Breast epithelium (tissue), 4 donors: ENCODE measurements at regions not wholly inside any gene's neighbourhood (a gene's known extent, or its start where the extent isn't known, plus 50 kb on each side); places are given as distances from the start of the nearest gene placed in this dataset.

Experiments
- DNase-seq, 2 donors: peaks; one replicate each; pipeline ENCODE4 v3.0.0-alpha.2; 2019; ENCODE audit warnings: low spot score in 2 of 2
- H3K27ac ChIP-seq, 2 donors: fragments of 200-600 bp; sonication (generic) in 1 of 2; one replicate each; pipeline ENCODE4 v1.5.1; 2016 to 2019; ENCODE audit warnings: mild to moderate bottlenecking in 1 of 2
- H3K27me3 ChIP-seq, 2 donors: fragments of 200-600 bp; sonication (generic) in 1 of 2; one replicate each; pipeline versions ENCODE4 v1.5.1 to v1.6.0; 2017 to 2019; ENCODE audit warnings: control low read depth in 1 of 2, mild to moderate bottlenecking in 1 of 2
- H3K36me3 ChIP-seq: fragments of 200-600 bp; one replicate; pipeline ENCODE4 v1.5.1; 2019
- H3K4me1 ChIP-seq, 2 donors: fragments of 200-600 bp; sonication (generic); one replicate each; pipeline ENCODE4 v1.5.1; 2016 to 2019; ENCODE audit warnings: control low read depth in 1 of 2
- H3K4me3 ChIP-seq, 3 donors: fragments of 200-600 bp; sonication (generic); 1 replicate in 2 of 3; 2 replicates in 1 of 3; pipeline ENCODE4 v1.5.1; 2016 to 2019; ENCODE audit warnings: mild to moderate bottlenecking in 3 of 3, moderate library complexity in 2 of 3
- H3K9me3 ChIP-seq, 2 donors: fragments of 200-600 bp; sonication (generic) in 1 of 2; one replicate each; pipeline ENCODE4 v1.5.1; 2016 to 2019; ENCODE audit warnings: control low read depth in 1 of 2
- POLR2A ChIP-seq: fragments of 450-650 bp; IDR thresholded peaks from one replicate; pipeline ENCODE4 v1.6.1; 2016; ENCODE audit warnings: antibody characterized with exemption, mild to moderate bottlenecking, moderate library complexity
- POLR2AphosphoS5 ChIP-seq, 3 donors: sonication (generic); formaldehyde crosslinking; IDR thresholded peaks; one replicate each; pipeline ENCODE4 v1.6.1; 2017; ENCODE audit warnings: antibody characterized with exemption in 3 of 3
- intact Hi-C: fragments of 100-400 bp; cut with DNase I; formaldehyde crosslinking; loops from one replicate; pipeline ENCODE4 v1.15.1; 2023; ENCODE audit warnings: low total_unique reads
- TF ChIP-seq, protein P1 (sequence below), 3 donors: fragments of 450-650 bp; IDR thresholded peaks; one replicate each; pipeline ENCODE4 v1.5.1; 2016 to 2017; ENCODE audit warnings: antibody characterized with exemption in 3 of 3, mild to moderate bottlenecking in 3 of 3, moderate library complexity in 3 of 3

DNA sequence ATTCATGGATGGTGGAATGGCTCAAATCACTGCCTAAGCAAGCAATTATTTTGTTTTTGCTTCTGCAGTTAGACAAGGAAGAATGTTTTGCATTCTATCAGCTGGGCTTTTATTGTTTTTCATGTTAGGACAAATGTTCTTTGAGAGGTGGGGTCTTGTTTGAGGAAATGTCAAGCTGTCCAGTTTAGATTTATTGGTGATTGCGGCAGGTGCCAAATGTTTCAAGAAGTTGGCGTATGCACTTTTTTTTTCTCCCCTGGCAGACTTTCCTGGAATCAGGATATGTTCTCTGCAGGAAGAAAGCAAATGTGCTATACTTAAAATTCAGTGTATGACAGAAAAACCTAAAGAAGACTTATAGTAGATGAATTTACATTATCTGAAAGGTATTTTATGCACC is 81.0 kb upstream of the JAG1 start:
- intact Hi-C loops, result no loop called here
- TF ChIP-seq POLR2AphosphoS5 (IDR thresholded peaks at IDR 0.05) (no peak), POLR2A (no peak)
- TF ChIP-seq, protein P1, sequence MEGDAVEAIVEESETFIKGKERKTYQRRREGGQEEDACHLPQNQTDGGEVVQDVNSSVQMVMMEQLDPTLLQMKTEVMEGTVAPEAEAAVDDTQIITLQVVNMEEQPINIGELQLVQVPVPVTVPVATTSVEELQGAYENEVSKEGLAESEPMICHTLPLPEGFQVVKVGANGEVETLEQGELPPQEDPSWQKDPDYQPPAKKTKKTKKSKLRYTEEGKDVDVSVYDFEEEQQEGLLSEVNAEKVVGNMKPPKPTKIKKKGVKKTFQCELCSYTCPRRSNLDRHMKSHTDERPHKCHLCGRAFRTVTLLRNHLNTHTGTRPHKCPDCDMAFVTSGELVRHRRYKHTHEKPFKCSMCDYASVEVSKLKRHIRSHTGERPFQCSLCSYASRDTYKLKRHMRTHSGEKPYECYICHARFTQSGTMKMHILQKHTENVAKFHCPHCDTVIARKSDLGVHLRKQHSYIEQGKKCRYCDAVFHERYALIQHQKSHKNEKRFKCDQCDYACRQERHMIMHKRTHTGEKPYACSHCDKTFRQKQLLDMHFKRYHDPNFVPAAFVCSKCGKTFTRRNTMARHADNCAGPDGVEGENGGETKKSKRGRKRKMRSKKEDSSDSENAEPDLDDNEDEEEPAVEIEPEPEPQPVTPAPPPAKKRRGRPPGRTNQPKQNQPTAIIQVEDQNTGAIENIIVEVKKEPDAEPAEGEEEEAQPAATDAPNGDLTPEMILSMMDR (IDR thresholded peaks at IDR 0.05), result no peak
- H3K27ac ChIP-seq, result no peak overlapping the region
- H3K4me3 ChIP-seq, result no peak overlapping the region
- no peaks in the 10 kb centered on the region for H3K27me3 ChIP-seq
- H3K4me1 ChIP-seq, result no peaks in the 10 kb centered on the region
- H3K9me3 ChIP-seq, result no peaks in the 10 kb centered on the region
- DNase-seq, result no peak
- no peaks in the 10 kb centered on the region for H3K36me3 ChIP-seq

DNA sequence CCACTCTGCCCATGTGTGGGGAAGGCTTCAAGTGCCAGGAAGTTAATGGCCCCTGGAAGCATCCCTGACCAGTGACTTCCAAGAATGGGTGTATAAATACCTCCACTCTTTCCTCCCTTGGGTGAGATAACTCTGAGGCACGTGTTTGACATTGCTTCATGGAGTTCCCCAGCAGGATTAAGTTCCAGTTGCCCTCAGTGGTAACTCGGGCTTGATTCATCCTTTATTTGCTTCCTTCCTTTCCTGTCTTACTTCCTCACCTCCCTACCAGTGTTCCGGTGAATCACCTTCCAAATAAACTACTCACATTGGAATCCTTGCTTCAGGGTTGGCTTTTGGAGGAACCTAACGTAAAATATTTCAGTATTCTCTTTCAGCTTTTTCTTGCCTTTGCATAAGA is 84.6 kb upstream of the JAG1 start:
- DNase-seq, result no peak
- no peaks in the 10 kb centered on the region for H3K4me1 ChIP-seq
- TF ChIP-seq POLR2A, result no peak
- TF ChIP-seq, protein P1 (IDR thresholded peaks at IDR 0.05), result no peak
- no peak for TF ChIP-seq POLR2AphosphoS5 (IDR thresholded peaks at IDR 0.05)
- H3K4me3 ChIP-seq, result no peak overlapping the region
- no peaks in the 10 kb centered on the region for H3K27me3 ChIP-seq
- no peaks in the 10 kb centered on the region for H3K9me3 ChIP-seq
- no peak overlapping the region for H3K27ac ChIP-seq
- no peaks in the 10 kb centered on the region for H3K36me3 ChIP-seq
- intact Hi-C loops, result no loop called here

DNA sequence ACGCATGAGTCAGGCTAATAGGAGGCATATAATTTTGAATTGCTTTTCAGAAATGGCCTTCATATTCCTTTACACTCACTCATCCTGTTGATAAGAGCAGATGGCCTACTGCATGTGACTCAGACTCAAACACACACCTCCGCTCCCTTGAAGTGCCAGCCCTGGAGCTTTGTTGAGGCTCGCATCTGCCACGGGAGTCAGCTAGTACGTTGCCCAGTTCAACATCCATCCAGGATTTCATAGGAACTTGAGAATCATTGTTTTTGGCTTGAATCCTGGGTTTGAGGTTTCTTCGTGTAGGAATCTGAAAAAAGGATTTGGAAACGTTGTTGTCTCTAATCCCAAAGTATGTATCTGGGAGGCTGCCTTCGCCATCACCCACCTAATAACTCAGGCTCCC is 87.4 kb upstream of the JAG1 start:
- intact Hi-C loops, result no loop called here
- H3K36me3 ChIP-seq, result no peaks in the 10 kb centered on the region
- H3K4me1 ChIP-seq, result no peaks in the 10 kb centered on the region
- no peaks in the 10 kb centered on the region for H3K27me3 ChIP-seq
- DNase-seq, result no peak
- no peak overlapping the region for H3K4me3 ChIP-seq
- no peak overlapping the region for H3K27ac ChIP-seq
- TF ChIP-seq POLR2AphosphoS5 (IDR thresholded peaks at IDR 0.05), result no peak
- no peak for TF ChIP-seq POLR2A
- TF ChIP-seq, protein P1 (IDR thresholded peaks at IDR 0.05), result no peak
- no peaks in the 10 kb centered on the region for H3K9me3 ChIP-seq

DNA sequence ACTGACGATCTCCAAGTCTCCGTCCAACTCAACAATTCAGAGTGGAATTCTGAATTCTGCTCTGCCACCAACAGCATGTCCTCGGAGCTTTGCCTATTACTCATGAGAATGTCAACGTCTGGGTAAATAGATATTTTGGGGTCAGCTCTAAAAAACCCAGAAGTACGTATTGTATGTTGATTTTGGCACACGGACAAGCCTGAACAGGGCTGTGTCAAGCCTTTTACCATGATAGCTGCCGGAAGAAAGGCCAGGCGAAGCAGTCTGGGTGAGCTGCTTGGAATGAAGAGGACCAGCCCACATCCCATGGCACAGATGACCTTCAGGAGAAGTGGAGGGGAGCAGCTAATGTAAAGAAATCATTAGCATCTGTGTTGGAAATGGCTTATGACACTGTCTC is 88.0 kb upstream of the JAG1 start:
- no peak overlapping the region for H3K4me3 ChIP-seq
- no peak for TF ChIP-seq POLR2A
- intact Hi-C loops, result no loop called here
- H3K4me1 ChIP-seq, result no peaks in the 10 kb centered on the region
- H3K27ac ChIP-seq, result no peak overlapping the region
- no peak for DNase-seq
- H3K36me3 ChIP-seq, result no peaks in the 10 kb centered on the region
- H3K27me3 ChIP-seq, result no peaks in the 10 kb centered on the region
- H3K9me3 ChIP-seq, result no peaks in the 10 kb centered on the region

DNA sequence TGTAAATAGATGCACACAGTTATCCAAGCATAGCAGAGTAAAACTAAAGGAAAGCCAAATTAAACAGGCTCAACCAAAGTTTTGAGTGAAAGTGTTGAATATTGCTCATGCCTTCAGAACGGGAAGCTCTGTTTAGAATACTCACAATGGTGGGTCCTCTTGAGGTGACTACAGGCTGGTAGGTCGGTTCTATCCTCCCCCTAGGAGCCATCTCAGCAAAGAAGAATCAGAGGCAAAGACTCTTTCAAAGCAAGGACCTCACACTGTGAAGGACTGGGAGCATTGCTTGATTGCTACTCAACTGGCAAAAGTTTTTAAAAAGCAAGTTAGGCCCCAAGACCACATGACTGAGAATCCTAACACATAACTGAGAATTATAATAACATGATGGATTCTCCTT is 88.4 kb upstream of the JAG1 start:
- no peaks in the 10 kb centered on the region for H3K36me3 ChIP-seq
- DNase-seq, result no peak
- intact Hi-C loops, result no loop called here
- TF ChIP-seq POLR2A (no peak), POLR2AphosphoS5 (IDR thresholded peaks at IDR 0.05) (no peak)
- TF ChIP-seq, protein P1 (IDR thresholded peaks at IDR 0.05), result no peak
- no peak overlapping the region for H3K27ac ChIP-seq
- H3K4me3 ChIP-seq, result no peak overlapping the region
- H3K27me3 ChIP-seq, result no peaks in the 10 kb centered on the region
- no peaks in the 10 kb centered on the region for H3K4me1 ChIP-seq
- no peaks in the 10 kb centered on the region for H3K9me3 ChIP-seq

DNA sequence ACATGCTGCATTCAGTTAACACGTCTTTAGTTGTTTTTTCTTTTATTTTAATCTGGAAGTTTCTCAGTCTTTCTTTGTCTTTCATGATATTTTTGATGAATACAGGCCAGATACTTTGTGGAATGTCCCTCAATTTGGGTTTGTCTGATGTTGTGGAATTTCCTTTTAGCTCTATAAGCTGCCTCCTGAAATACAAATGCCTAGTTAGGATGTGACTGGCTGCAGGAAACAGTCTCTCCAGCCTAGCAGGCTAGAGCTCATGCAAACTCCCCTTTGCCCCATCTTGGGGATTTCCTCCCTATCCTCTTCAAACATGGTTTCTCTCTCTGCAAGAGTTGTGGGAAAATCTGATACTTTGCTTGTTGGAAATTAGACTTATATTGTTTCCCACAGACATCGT is 89.3 kb upstream of the JAG1 start:
- no peak for DNase-seq
- TF ChIP-seq, protein P1 (IDR thresholded peaks at IDR 0.05), result no peak
- no peak for TF ChIP-seq POLR2AphosphoS5 (IDR thresholded peaks at IDR 0.05)
- no peak for TF ChIP-seq POLR2A
- H3K27me3 ChIP-seq, result no peaks in the 10 kb centered on the region
- no peaks in the 10 kb centered on the region for H3K9me3 ChIP-seq
- H3K36me3 ChIP-seq, result no peaks in the 10 kb centered on the region
- no peak overlapping the region for H3K27ac ChIP-seq
- no peak overlapping the region for H3K4me3 ChIP-seq
- intact Hi-C loops, result no loop called here
- no peaks in the 10 kb centered on the region for H3K4me1 ChIP-seq
